Posterior cingulate gyrus (tissue), 11 donors: ENCODE measurements at regions not wholly inside any gene's neighbourhood (a gene's known extent, or its start where the extent isn't known, plus 50 kb on each side); places are given as distances from the start of the nearest gene placed in this dataset.
"Not testable (repeated sequence)": the region's sequence is repeated elsewhere in the genome, so short reads cannot be mapped to it uniquely, and the experiment has no call there.

Source experiments
- DNase-seq, 10 donors: peaks; one replicate each; pipeline versions ENCODE4 v3.0.0 to v3.0.0-alpha.2; 2020 to 2021; ENCODE audit warnings: mixed read lengths in 3 of 10
- intact Hi-C: fragments of 100-400 bp; cut with DNase I; formaldehyde crosslinking; loops from one replicate; pipeline ENCODE4 v1.15.1; 2023

- no peak for DNase-seq
- intact Hi-C loops, result no loop called here
Measured at GRCh38 chr13:65343898-65344663, 1886.1 kb downstream of the PCDH9 start.

DNA sequence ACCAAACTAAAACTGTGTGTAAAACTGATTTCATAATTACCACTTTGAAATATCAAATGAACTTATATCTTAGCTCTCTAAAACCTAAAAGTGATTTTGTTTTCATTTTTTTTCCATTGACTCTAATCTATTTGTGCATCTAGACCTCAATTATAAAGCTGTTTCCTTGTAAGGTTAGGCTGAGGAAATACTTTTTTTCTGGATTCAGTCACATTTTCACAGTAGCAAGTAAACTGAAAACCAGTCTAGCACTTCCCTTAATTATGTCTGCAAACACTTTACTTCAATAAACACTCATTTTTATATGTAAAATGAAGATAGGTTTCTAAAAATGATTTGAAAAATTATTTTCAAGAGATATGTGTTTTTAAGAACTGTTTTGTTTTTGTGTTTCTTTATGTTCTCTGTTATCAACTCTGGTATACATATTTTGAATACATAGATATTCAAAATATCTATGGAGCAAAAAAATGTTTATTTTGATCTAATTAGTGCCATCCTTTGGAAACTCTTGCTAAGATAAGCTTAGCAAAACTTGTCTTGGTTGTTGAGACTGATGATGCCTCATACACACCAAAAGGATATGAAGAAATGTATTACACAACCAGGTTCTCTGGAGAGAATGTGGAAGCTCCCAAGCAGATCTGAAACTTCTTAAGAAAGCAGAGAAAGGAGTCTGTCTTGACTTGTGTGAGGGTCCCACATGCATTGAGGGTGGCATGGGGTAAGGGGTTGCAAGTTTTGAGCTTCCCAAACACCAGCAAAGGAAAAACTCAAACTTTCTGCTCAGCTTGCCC is 1887.4 kb downstream of the PCDH9 start:
- intact Hi-C loops, result no loop called here

DNA sequence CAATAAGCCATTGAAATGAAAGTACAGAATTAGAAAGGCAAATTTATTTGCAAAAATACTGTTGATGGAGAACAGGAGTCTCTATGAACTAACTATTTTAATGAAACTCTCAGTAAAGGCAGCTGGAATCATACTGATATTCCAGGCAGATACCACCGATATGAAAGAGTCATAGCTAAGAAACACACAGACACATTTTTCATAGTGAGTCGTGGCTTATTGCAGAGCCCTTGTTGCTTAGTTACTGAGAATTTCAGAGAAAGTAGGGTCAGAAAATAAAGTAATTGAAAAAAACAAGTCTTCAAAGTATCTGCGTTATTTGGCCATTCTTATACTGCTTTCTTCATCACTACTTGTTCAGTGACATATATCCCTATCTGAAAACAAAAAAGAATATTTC is 1890.9 kb downstream of the PCDH9 start:
- intact Hi-C loops, result no loop called here
- DNase-seq, result no peak

More for the DNA sequence above, 1887.4 kb downstream of the PCDH9 start:
- DNase-seq, result no peak

DNA sequence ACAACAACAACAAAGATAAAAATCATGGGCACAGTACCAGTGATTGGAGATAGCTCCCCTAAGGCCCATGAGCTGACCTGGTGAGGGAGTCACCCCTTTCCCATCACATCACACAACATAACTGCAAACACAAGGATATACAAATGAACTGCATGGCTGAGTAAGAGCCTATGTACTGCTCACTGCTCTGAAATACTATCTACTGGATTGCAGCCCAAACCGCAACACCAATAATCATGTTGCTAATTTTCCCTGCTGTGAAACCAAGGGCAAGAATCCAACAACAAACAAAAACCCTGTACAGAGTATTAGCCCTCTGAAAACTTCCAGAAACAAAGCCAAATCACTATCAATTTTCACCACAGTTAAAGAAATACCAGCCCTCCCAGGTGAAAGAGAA is 1893.2 kb downstream of the PCDH9 start:
- no peak for DNase-seq
- intact Hi-C loops, result no loop called here

DNA sequence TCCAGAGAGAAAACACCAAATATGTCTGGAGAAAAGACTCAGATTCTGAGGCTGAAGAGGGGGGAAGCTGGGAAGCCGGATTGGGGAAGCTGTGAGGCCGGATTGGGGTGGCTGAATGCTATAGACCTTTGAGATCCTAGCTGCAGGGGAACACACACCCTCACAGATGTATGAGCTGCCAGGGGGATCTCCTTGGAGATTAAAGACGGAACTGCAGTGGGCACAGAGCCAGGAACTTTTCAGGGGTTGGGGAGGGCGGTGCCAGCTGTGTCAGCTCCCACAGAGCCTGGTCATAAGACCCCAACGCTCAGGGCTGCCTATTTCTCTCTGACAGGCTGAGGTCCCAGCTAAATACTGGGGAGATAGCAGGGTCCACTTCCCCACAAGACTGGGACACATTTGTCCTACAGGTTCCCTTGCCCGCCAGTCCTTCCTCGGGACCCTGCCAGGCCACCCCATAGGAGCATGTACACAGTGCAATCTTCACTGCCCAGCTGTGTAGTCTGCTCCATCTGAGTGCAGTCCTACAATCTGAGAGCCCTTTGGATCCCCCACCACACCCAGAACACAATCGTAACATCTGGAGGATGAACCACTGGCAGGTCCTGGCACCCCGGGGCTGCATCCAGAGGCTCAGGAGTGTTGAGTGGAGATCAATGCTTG is 1893.9 kb downstream of the PCDH9 start:
- intact Hi-C loops, result no loop called here
- peak in 3 of 10 donors; percentile 32 to 71 (median 57) for DNase-seq

DNA sequence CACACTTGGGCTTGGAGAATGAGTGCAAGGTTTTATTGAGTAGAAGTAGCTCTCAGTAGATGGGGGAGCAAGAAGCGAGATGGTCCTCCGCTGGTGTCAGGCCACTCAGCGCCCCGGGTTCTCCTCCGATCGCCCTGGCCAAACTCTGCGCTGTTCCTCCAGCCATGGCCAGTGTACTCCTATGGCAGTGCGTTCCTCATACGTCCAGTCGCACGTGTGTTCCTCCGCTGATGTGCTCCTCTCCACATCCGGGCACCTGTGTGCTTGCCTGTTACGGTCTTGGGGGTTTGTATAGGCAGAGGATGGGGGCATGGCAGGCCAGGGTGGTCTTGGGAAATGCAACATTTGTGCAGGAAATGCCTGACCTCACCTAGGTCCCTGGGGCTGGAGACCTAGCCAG is 1899.4 kb downstream of the PCDH9 start:
- peak in 2 of 10 donors; percentile 56 to 62 for DNase-seq
- intact Hi-C loops, result no loop called here

GRCh38 chr13:65330287-65330686 is 1899.8 kb downstream of the PCDH9 start:
- DNase-seq, result peak in 1 of 10 donors; percentile 29
- intact Hi-C loops, result no loop called here

DNA sequence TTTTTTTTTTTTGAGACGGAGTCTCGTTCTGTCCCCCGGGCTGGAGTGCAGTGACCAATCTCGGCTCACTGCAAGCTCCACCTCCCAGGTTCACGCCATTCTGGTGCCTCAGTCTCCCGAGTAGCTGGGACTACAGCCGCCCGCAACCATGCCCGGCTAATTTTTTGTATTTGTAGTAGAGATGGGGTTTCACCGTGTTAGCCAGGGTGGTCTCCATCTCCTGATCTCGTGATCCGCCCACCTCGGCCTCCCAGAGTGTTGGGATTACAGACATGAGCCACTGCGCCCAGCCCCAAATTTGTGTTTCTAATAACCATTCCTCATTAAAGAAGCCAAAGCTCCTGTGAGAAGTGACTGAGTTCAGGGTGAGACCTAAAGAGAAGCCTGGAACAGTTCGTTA is 1906.9 kb downstream of the PCDH9 start:
- DNase-seq, intact Hi-C loops: not testable (repeated sequence)

GRCh38 chr13:65321423-65321822 is 1908.7 kb downstream of the PCDH9 start:
- DNase-seq, intact Hi-C loops: not testable (repeated sequence)

- intact Hi-C loops, result no loop called here
- DNase-seq, result no peak
Measured at GRCh38 chr13:65314008-65314407, 1916.1 kb downstream of the PCDH9 start.

DNA sequence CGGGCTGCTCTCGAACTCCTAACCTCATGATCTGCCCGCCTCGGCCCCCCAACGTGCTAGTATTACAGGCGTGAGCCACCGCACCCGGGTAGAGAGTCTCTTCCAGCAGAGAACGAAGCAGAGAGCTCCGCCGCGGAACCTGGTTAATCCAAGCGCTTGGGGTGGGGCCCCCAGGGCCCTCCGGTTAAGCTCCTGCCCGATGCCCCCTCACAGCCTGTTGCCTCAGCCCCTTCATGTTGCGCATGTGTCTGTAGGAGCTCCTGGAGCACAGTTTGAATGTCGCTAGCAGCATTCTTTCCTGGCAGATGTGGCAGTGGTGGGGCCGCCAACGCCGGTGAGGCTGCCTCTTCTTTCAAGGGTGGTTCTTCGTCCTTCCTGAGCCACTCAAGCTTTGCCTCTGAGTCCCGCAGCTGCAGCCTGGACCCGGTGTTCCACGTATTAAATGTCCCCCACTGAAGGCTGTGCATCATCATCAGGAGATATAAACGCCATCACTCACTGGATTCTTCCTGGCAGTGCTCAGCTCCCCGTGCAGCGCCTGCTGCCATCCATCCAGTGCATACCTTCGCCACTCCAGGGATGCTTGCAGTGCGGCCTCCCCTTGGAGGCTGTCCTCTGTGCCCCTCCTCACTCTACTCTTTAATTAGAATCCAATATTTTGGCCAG is 1919.3 kb downstream of the PCDH9 start:
- DNase-seq, result peak in 1 of 10 donors; percentile 65
- intact Hi-C loops, result no loop called here

- intact Hi-C loops, result no loop called here
- DNase-seq, result peak in 1 of 10 donors; percentile 64
Measured at GRCh38 chr13:65309906-65310305, 1920.2 kb downstream of the PCDH9 start.

- intact Hi-C loops, result not testable (repeated sequence)
Measured at GRCh38 chr13:65308729-65309128, 1921.4 kb downstream of the PCDH9 start.

DNA sequence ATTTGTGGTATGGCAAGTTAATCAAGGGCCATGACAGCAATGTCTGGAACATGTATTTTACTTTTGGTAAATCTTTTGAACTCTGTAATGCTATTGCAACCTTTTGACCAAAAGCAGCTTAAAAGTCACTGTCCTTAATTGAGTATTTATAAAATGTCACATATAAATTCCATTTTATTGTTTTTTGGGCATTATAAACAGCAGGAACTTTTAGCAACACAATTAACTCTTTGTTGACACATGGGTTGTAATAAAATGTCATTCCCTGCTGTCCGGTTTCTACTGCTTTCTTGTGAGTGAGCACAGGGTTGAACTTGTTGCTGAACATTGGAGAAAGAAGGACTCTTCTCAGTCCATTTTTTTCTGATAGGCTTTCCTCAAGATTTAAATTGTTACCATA is 1923.1 kb downstream of the PCDH9 start:
- intact Hi-C loops, result no loop called here
- DNase-seq, result no peak

More at GRCh38 chr13:65308729-65309128, 1921.4 kb downstream of the PCDH9 start:
- DNase-seq, result not testable (repeated sequence)

DNA sequence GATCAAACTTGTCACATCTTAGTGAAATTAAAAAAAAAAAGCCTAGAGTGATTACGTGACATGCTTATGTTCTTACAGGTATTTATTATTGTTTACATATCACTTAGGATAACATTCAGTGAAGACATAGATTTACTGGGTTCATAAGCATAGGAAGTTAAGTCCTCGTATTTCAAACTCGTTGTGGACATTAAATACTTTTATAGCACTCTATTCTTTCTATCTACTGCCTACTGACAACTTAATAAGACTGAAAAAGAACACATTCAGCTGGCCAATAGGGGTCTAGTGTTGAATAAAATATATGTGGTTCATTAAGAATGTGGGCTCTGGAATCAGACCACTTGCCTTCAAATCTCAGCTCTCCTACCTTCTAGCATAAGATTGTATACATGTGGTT is 1927.4 kb downstream of the PCDH9 start:
- intact Hi-C loops, result no loop called here
- no peak for DNase-seq

GRCh38 chr13:65301506-65301905 is 1928.6 kb downstream of the PCDH9 start:
- intact Hi-C loops, result no loop called here
- no peak for DNase-seq

- intact Hi-C loops, result no loop called here
- no peak for DNase-seq
Measured at GRCh38 chr13:65300220-65300619, 1929.9 kb downstream of the PCDH9 start.

GRCh38 chr13:65293530-65294198 is 1936.5 kb downstream of the PCDH9 start:
- DNase-seq, result no peak
- intact Hi-C loops, result no loop called here

- DNase-seq, result peak in 5 of 10 donors; percentile 30 to 84 (median 59)
Measured at GRCh38 chr13:65292488-65292901, 1937.6 kb downstream of the PCDH9 start.

DNA sequence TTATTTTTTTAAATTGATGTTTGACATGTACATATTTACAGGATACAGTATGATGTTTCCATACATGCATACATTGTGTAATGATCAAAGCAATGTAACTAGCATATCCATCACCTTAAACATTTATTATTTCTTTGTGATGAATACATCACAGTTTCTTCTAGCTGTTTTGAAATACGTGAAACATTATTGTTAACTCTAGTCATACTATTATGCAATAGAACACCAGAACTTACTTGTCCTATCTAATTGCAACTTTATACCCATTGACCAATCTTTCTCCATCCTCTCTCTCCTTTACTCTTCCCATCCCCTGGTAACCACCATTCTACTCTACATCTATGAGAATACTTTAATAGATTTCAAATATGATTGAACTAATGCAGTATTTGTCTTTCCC is 1942.7 kb downstream of the PCDH9 start:
- no peak for DNase-seq
- intact Hi-C loops, result no loop called here

More at GRCh38 chr13:65292488-65292901, 1937.6 kb downstream of the PCDH9 start:
- intact Hi-C loops, result no loop called here
